Activated CD4-positive, alpha-beta T cell treated with anti-CD3 and anti-CD28 coated beads, Interleukin-2, amount 50 U/mL, for 4 hours (primary cell): ENCODE measurements at regions not wholly inside any gene's neighbourhood (a gene's known extent, or its start where the extent isn't known, plus 50 kb on each side); places are given as distances from the start of the nearest gene placed in this dataset.
"Not testable (repeated sequence)": the region's sequence is repeated elsewhere in the genome, so short reads cannot be mapped to it uniquely, and the experiment has no call there.

Experiments used
- DNase-seq, 2 experiments: peaks; one replicate each; pipeline ENCODE4 v3.0.0-alpha.2; 2020

DNA sequence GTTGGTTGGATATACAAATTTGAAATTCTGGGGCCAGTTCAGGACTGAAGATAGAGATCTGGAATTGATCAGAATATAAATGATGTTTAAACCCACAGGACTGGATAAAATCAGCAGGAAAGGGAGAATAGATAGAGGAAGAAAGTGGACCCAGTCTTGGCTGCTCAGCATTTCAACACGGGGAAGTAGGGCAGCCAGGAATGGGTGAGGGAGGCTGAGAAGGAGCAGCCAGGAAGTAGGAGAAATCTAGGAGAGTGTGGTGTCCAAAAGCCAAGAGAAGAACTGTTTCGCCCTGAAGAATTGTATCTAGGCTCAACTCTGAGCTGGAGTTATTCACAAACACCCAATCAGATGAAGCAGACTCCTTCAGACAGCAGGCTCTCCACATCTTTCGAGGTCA is 197.9 kb downstream of the CDCA7 start:
- no peak for DNase-seq

DNA sequence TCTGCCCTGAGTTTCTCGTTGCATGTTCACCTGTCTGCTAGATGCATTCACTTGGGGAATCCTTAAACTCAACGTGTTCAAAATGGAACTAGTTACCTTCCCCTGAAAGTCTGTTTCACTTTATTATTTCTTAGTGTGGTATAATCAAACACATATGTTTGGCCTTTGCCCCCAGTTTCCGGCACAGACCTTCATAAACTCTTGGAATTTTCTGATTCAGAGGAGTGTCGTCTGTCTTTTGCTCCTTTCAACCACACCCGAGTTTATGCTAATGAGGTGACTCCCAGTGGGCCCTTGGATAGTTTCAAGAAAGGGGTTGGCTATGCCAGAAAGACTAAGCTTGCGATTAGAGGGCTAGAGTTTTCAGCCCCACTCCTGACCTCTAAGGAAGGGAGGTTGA is 198.9 kb downstream of the CDCA7 start:
- DNase-seq: no peak

DNA sequence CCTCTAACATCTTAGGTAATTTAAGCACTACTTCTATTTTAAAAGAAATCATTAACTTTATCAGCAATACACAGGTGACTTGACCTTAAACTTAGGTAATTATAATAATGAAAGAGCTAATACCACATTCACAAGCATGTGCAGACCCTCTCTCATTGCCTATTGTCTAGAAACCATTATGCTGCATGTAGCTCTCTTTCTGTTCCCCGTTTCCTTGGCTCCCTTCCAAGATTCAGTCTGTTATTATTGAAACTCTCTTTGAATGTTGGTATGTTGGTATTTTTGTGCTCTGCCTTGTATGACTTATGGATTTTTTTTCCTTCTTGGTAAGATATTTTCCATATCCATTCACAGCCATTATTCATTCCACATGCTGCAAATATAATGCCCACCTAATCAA is 201.2 kb downstream of the CDCA7 start:
- DNase-seq: no peak

DNA sequence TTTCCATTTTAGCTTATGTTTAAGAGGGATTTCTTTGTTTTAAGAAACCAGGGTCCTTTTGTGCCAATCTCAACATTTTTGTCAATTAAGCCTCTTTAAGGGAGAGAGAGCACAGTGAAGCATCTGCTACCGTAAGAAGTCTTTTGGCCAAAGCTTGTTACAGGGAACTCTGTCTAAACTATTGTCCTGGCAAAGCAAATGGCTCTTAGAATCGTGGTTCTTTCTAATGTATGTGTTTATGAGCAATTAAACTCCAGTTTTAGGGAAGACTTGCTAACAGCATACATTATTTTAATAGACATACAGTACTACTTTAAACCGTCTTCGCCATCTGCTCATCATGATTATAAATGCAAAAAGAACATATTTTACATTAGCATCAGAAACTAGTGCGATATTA is 202.1 kb downstream of the CDCA7 start:
- no peak for DNase-seq

DNA sequence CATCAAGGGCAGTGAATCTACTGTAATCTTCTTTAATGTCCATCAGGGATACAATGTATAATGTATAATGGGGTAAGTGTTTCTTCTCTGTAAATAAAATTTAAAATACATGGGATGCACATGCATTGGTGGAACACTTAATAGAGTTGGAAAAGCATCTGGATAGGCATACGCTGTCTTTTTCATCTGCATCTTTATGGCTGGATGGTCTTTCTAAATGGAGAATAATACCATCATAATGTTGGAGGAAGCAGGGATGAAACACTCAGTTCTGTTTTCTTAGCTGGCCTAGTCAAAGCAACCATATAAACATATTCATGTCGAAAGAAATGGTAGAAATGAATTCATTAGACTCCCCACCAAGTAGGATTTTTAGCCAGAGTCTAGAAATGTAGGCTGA is 202.8 kb downstream of the CDCA7 start:
- no peak for DNase-seq

DNA sequence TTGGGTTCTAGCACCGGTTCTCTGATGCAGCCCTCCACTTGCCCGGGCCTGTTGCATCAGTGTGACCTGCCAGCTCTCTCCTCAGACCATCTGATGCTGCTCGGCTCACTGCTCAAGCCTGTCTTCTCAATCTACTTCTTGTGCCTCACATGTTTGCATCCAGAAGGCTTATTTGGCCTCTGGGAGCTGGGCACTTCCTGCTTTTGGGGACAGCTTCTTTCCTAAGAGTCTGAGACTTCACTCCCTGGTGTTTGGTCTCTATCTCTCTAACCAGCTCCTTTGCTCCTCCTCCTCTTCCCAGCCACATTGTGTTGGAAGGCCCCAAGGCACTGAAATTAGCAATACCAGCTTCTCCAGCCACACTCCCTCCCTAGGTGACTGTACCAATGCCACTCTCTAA is 212.8 kb downstream of the CDCA7 start:
- no peak for DNase-seq

DNA sequence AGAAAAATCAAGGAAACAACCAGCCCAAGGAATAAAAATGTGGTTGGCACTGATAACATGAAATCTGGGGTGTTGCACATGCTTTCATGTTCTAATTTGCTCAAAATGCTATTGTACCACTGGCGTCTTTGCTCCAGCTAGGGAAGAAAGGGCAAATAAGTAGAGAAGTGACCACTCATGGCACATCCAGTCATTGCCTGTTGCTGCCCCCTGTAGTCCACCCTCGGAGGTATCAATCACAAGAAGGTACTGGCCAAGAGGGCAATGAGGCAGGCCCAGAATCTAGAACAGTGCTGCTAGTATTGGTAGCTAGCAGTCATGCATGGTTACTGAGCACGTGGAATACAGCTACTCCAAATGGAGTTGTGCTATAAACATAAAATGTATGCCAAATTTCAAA is 213.4 kb downstream of the CDCA7 start:
- DNase-seq: no peak

DNA sequence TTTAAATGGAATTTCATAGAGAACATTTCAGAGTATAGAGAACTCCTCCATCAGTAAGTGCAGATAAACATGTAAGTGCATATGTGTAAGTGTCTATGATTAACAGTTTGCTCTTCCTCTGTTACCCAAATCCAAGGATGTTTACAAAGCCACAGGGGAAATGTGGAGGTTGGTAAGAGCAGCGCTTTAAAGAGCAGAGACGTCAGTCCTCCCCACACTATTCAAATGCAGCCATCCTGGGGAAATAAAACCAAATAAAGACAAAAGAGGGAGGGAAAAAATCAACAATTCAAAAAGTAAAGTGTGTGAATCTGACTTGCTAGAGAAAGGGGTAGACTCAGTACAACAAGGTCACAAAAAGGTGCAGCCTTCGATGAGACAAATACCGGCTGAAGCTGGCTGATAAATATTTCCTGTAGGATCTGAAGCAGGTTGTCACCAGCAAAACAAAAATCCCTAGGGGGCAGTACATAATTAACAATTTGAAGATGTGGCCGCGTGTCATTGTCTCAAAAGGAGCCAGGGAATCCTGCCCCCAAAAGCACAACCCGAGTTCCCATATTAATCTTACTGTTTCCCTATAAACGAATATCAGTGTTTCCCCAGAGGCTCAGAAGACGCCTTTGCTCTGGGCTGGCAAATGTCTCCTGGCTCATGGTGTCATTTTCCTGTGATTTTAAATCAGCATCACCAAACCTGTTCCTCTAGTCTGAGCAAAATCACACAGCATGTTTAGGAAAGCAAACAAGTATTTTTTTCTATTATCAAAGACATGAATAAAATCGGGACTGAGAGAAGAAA is 216.5 kb downstream of the CDCA7 start:
- DNase-seq: no peak

DNA sequence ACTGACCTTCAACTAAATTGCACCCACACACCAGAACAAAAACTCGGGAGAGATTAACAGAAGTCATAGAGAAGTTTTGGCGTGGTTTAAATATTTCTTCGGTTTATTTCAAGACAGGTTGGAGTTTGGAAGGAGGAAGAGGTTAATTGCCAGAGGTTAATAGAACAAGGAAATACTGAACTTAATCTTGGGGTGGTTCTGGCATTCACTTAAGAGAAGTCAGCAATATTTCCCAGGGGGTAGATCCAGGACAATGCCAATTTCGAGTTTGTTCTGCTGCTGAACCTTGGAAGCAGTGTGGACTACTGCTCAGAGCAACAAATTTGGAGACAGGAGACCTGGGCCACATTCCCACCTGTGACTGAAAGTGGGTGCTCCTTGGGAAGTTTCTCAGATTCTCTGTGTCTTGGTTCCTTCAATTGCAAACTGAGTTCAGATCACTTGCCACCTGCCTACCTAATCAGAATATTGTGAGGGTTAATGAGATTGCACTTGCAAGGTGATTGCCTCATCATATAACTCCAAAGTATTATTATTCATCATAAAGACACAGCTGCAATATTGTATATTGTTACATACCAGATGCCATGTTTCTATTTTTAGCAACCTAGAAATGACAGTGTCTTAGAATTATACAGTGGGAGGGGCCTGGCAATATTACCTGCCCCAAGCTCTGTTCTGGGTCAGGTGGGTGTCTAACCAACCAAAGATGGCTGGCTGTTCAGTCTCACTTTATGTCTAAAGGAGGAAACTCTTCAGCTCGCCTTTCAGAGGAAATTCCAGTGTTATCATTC is 217.4 kb downstream of the CDCA7 start:
- no peak for DNase-seq

DNA sequence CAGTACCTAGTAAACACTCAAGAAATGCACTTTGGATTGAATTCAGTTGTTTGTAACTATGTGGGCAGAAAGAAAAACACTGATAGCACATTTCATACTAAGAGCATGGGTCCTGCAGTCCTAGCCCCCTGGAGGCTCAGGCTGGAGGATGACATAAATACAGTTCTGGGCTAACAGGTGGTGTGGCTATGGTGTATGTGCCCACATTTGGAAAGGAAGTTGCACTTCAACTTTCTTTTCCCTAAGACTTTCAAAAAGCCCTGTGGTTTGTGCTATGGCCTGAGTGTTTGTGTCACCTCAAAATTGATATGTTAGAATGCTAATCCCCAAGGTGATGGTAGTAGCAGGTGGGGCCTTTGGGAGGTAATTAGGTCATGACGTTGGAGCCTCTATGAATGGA is 218.2 kb downstream of the CDCA7 start:
- DNase-seq: no peak

DNA sequence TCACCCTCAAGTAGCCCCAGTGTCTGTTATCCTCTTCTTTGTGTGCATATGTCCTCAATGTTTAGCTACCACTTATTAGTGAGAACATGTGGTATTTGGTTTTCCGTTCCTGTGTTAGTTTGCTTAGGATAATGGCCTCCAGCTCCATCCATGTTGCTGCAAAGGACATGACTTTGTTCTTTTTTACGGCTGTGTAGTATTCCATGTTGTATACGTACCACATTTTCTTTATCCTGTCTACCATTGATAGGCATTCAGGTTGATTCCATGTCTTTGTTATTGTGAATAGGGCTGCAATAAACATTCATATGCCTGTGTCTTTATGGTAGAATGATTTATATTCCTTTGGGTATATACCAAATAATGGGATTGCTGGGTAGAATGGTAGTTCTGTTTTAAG is 219.1 kb downstream of the CDCA7 start:
- not testable (repeated sequence) for DNase-seq

DNA sequence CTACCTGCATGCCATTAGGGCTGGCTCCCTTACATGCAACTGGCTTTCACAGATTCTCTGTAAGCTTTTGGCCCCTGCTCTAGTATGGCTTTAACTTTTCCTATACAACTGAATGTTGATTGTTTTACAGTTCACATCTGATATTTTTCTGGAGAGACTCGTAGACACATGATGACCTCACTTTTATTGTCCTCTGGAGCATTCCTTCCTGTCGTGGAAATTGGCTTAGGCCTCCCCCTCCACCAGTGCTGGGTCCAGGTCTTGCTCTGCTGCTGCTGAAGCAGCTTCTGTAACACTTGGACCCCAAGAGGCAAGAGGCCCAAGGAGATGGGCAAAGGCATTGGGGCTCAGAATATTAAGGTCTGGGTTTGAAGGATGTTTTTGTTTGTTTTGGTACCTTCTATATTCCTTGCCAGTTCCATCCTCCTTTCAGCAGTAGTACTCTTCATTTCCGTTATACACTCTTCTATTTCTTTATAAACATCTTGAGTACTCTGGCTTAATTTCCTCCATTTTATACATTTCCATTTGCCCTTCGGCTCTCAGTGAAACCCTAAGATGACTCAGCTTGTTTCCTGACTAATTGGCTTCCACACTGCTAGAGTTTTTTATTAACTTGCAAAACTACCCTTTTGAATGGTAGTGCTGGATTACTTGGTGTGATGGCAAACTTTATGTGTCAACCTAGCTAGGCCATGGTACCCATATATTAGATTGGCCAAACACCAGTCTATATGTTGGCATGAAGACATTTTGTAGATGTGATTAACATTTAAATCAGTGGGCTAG is 219.8 kb downstream of the CDCA7 start:
- DNase-seq: no peak

DNA sequence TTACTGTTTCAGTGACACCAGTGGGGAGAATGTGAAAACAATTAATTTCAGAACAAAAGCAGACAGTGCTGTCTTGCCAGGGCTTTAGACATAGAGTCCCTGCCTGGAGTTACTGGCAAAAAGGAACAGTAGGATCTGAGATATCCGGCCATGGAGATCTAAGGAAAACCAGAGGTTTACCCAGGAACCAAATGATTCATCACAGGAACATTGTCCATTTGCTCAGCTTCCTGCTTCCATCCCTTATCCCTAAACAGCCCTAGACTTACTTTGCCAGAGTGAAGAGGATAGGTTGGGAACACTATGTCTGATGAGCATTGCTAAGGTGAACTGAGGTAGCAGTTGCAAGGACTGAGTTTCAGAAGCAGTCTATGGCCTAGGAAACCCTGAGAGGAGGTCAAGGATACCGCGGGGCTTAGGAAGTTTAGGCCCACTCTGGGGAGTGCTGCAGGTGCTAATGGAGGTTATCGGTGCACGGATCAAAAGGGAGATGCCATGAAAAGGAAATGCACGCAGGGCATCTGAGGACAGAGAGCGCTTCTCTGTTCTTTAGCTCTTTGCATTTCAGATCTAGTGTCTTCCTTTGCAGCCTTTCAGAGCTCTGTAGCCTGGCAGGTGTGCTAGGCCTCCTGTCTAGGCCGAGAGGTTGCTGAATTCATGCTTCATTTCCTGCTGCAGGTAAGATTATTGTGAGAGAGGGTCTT is 223.9 kb downstream of the CDCA7 start:
- no peak for DNase-seq

DNA sequence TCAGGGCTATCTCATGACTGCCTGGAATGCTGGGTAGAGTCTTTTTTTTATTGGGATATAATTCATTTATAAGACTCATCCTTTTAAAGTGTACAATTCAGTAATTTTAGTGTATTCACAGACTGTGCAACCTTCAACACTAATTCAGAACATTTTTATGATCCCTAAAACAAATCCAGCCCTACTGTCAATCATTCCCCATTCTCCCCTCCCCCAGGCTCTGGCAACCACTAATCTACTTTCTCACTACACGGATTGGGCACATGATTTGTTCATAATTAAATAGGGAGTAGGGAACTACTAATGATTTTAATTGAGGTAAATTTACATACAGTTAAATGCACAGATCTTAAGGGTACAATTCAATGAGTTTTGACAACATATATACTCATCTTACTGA is 225.7 kb downstream of the CDCA7 start:
- no peak for DNase-seq

DNA sequence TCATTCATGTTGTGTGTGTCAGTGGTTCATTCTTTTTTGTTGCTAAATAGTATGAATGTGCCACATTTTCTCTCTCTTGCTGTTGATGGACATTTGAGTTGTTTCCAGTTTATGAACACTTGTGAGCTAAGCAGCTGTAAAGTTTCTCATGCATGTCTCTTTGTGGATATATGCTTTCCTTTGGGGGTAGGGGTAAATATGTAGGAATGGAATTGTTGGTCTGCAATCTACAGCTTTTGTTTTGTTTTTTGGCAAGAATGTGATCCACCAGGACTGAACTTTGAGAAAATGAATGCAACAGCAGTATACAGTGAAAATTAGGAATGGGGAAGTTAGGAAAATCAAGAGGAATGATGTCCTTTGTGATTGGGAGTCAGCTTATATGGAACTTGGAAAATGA is 226.3 kb downstream of the CDCA7 start:
- no peak for DNase-seq

DNA sequence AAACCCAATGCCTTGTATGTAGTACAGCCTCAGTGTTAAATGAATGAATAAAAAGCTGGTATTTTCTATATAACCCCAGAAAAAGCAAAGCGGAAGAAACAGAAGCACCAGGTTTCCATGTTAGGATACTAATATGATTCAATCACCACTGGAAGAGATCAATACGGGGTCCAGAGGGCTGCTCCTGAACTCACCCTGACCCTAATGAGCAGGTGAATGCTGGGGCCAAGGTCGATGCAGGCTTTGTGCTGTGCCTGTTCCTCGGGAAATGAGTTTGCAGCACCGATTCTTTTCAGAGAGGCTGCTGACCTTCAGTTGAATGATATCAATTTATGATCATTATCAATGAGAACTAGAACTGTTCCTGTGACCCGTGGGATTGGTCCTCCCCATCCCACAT is 228.5 kb downstream of the CDCA7 start:
- DNase-seq: no peak

DNA sequence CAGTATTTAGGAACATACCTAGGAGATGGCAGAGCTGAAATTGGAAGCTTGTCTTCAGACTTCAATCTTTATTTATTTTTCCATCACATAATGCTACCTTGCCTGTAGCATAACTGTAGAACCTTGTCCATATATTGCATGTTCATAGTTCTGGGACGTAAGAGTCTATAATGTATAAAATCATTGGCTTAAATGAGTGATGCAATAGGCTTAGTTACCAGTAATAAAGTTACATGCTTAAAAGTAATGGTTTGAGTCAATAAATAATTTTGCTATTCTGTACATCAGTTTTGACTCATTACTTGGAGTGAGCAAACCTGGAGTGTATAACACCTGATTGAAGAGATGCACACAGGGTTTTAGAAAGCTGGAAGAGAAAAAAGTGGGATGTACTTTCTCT is 229.3 kb downstream of the CDCA7 start:
- no peak for DNase-seq

DNA sequence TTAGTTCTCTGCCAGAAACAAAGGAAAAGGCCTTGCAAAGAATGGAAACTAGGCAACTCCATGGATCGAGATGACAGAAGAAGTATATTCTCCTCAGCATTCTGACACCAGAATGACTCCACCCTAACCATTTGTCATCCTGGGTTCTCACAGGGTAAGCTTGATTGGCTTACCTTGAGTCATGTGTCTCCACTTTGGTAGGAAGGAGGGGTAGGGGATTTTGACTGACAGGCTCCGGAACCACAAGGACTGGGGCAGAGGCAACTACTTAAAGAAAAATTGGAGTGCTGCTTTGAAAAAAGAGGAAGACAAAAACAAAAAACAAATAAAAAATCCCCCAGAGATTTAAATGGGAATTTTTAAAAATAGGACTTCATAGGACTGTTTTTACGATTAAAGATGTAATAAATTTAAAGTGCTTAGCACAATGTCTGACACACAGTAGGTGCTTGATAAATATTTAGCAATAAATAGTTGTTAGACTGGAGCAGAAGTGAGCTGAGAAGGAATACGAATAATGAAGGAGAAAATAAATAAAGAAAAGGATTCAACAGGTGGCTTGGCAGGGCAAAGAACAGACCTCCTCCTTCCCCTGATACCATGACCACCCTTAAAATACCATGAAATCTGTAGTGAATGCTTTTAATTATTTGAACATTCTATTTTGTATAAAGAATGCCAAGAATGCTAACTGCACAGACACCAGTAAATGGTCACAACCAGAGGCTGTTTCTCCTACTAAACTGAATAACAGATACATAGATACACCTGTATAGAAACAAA is 230.2 kb downstream of the CDCA7 start:
- DNase-seq: no peak

DNA sequence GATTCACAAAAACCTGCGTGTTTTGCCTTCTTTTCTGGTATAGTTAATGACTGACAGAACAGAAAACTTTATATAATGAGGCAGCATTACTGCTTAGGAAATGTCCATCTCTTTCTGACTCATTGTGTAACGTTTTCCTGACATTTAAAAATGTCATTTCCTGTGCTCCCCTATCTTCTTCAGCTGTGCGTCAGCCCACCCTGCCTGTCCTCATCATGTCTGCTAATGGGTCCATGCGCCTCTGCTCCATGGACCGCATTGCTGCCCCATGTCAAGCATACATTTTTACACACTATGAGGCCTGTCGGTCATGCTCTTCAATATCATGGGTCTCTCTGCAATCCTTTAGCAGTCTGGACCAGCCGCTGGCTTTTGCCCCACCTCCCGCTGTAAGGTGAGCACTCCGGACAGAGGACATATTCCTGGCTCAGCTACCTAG is 234.3 kb downstream of the CDCA7 start:
- DNase-seq: no peak

DNA sequence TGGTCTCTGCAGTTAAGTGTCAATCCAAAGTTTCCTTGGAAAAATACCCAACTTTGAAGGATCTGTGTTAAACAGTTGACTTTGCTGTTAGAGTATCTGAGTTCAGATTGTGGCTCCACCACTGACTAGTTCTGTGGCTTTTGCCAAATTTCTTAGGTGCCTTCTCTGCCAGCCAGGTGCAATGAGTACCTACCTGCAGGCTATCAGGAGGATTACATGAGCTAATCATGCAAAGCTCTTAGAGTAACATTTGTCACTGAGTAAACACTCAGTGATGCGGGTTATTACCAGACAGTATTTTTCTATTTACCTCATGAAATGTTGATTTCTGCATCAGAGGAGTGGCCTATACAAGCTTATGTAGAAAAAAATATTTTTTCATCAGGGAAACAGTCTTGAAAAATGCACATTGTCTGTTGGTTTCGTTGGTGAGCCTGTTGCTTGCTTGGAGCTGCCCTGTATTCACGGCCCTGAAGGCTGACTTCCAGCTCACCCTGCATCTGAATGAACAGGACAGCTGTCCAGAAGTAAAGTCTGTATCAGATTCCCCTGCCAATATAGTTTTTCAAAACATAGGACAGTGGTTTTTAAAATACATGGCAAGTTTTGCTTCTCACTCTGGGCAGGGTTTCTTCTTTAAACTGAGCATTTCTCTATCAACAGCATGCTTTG is 235.1 kb downstream of the CDCA7 start:
- DNase-seq: no peak

DNA sequence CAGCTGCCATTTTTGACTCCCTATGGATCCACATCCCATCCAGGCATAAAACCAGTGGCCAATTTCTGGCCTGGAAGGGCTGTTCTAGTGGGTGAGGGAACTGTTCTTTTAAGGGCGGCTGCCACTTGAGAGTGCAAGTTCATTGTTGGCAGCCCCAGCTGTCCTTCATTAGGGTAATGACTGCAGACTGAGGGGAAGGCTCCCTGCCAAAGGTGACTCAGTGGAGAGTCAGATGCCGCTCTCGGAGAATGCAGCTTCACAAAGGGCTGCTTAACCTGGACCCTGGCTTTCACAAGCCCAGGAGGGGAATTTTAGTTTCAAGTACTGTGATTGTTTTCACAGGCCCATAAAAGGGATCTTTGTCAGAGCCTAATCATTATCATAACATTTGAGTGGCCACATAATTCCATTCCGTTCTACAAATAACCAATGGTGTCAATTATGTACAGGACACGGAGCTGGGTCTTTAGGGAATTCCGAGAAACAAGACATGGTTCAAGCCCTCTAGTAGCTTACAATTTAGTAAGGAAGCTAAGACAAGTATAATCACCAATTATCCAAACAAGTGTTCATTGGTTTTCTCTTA is 235.7 kb downstream of the CDCA7 start:
- no peak for DNase-seq
